Upper lobe of left lung (tissue), 4 donors: ENCODE measurements at regions not wholly inside any gene's neighbourhood (a gene's known extent, or its start where the extent isn't known, plus 50 kb on each side); places are given as distances from the start of the nearest gene placed in this dataset.

Experiments used
- CTCF ChIP-seq, 6 experiments: fragments of 450-650 bp in 4 of 6; fragments of 200-600 bp in 2 of 6; sonication (generic) in 2 of 6; IDR thresholded peaks; one replicate each; pipeline ENCODE4 v1.5.1; 2016 to 2019; ENCODE audit warnings: antibody characterized with exemption in 6 of 6
- EP300 ChIP-seq, 4 donors: sonication (generic); formaldehyde crosslinking; IDR thresholded peaks; one replicate each; pipeline ENCODE4 v1.5.1; 2017; ENCODE audit warnings: antibody characterized with exemption in 4 of 4, control low read depth in 2 of 4
- POLR2AphosphoS5 ChIP-seq, 2 donors: sonication (generic); formaldehyde crosslinking; IDR thresholded peaks; one replicate each; pipeline ENCODE4 v1.5.1; 2017; ENCODE audit warnings: antibody characterized with exemption in 2 of 2

- no peak for TF ChIP-seq CTCF (IDR thresholded peaks at IDR 0.05)
- no peak for TF ChIP-seq EP300 (IDR thresholded peaks at IDR 0.05)
- no peak for TF ChIP-seq POLR2AphosphoS5 (IDR thresholded peaks at IDR 0.05)
Observed at GRCh38 chr2:8138923-8139667, 542.8 kb upstream of the ID2 start.
